ENCODE measurements at regions not wholly inside any gene's neighbourhood (a gene's known extent, or its start where the extent isn't known, plus 50 kb on each side); places are given as distances from the start of the nearest gene placed in this dataset.

GRCh38 chr1:88433556-88433955 lies 250.5 kb upstream of the PKN2 start:
- Histone ChIP-seq H3K36me3 (no peaks in the 10 kb centered on the region), H3K27ac (no peak overlapping the region), H3K27me3 (ENCODE audit: low read depth) (no peaks in the 10 kb centered on the region), H3K4me1 (no peaks in the 10 kb centered on the region), H3K4me3 (no peak overlapping the region), H3K9me3 (peaks cover 8% of the 10 kb centered on the region)
- intact Hi-C loops (cut with DNase I), result no loop called here
- ATAC-seq (no peak), DNase-seq (no peak)
- no peak for TF ChIP-seq CTCF (IDR thresholded peaks at IDR 0.05)

GRCh38 chr1:88434836-88435235 lies 249.2 kb upstream of the PKN2 start:
- ATAC-seq, result no peak
- no peak for DNase-seq
- Histone ChIP-seq H3K27me3 (ENCODE audit: low read depth) (no peaks in the 10 kb centered on the region), H3K27ac (no peak overlapping the region), H3K4me3 (no peak overlapping the region), H3K36me3 (no peaks in the 10 kb centered on the region), H3K4me1 (no peaks in the 10 kb centered on the region), H3K9me3 (peaks cover 8% of the 10 kb centered on the region)
- intact Hi-C loops (cut with DNase I), result no loop called here
- no peak for TF ChIP-seq CTCF (IDR thresholded peaks at IDR 0.05)

GRCh38 chr1:88441022-88441421 lies 243.1 kb upstream of the PKN2 start:
- no peak overlapping the region for H3K4me3 ChIP-seq
- no peak for ATAC-seq
- no peaks in the 10 kb centered on the region for H3K27me3 ChIP-seq (ENCODE audit: low read depth)
- no peaks in the 10 kb centered on the region for H3K9me3 ChIP-seq
- no peaks in the 10 kb centered on the region for H3K4me1 ChIP-seq
- no peak for DNase-seq
- intact Hi-C loops (cut with DNase I), result no loop called here
- no peaks in the 10 kb centered on the region for H3K36me3 ChIP-seq
- no peak for TF ChIP-seq CTCF (IDR thresholded peaks at IDR 0.05)
- no peak overlapping the region for H3K27ac ChIP-seq

GRCh38 chr1:88451856-88452255 lies 232.2 kb upstream of the PKN2 start:
- ATAC-seq, result no peak
- intact Hi-C loops (cut with DNase I), result no loop called here

GRCh38 chr1:88453295-88453694 lies 230.8 kb upstream of the PKN2 start:
- TF ChIP-seq CTCF (IDR thresholded peaks at IDR 0.05), result no peak
- intact Hi-C loops (cut with DNase I), result no loop called here
- H3K36me3 ChIP-seq, result no peaks in the 10 kb centered on the region
- H3K27me3 ChIP-seq (ENCODE audit: low read depth), result no peaks in the 10 kb centered on the region
- H3K4me3 ChIP-seq, result no peak overlapping the region
- H3K4me1 ChIP-seq, result no peaks in the 10 kb centered on the region
- H3K9me3 ChIP-seq, result no peaks in the 10 kb centered on the region
- no peak overlapping the region for H3K27ac ChIP-seq
- ATAC-seq, result no peak
- DNase-seq, result no peak

More at GRCh38 chr1:88451856-88452255, 232.2 kb upstream of the PKN2 start:
- Histone ChIP-seq H3K27me3 (ENCODE audit: low read depth) (no peaks in the 10 kb centered on the region), H3K36me3 (no peaks in the 10 kb centered on the region), H3K27ac (no peak overlapping the region), H3K4me1 (no peaks in the 10 kb centered on the region), H3K9me3 (no peaks in the 10 kb centered on the region), H3K4me3 (no peak overlapping the region)
- TF ChIP-seq CTCF (IDR thresholded peaks at IDR 0.05), result no peak
- DNase-seq, result no peak

GRCh38 chr1:88454781-88455180 lies 229.3 kb upstream of the PKN2 start:
- no peaks in the 10 kb centered on the region for H3K9me3 ChIP-seq
- no peak for TF ChIP-seq CTCF (IDR thresholded peaks at IDR 0.05)
- H3K27ac ChIP-seq, result no peak overlapping the region
- DNase-seq, result no peak
- no peak for ATAC-seq
- H3K36me3 ChIP-seq, result no peaks in the 10 kb centered on the region
- H3K4me1 ChIP-seq, result no peaks in the 10 kb centered on the region
- intact Hi-C loops (cut with DNase I), result no loop called here
- no peaks in the 10 kb centered on the region for H3K27me3 ChIP-seq (ENCODE audit: low read depth)
- H3K4me3 ChIP-seq, result no peak overlapping the region
